Effector memory CD4-positive, alpha-beta T cell (primary cell): ENCODE measurements at regions not wholly inside any gene's neighbourhood (a gene's known extent, or its start where the extent isn't known, plus 50 kb on each side); places are given as distances from the start of the nearest gene placed in this dataset.
"Not testable (repeated sequence)": the region's sequence is repeated elsewhere in the genome, so short reads cannot be mapped to it uniquely, and the experiment has no call there.

Experiments
- DNase-seq, 3 donors: peaks; one replicate each; pipeline ENCODE4 v3.0.0-alpha.2; 2020
- H3K27ac ChIP-seq: 2 replicates; pipeline ENCODE4 v1.7.0; 2013; ENCODE audit warnings: mild to moderate bottlenecking, low read length, moderate library complexity; ENCODE audit not compliant: insufficient read depth, poor library complexity, severe bottlenecking
- H3K27me3 ChIP-seq: replicated peaks from 2 replicates; pipeline ENCODE4 v1.7.0; 2013; ENCODE audit warnings: mild to moderate bottlenecking, low read length; ENCODE audit not compliant: insufficient read depth, control insufficient read depth, poor library complexity, severe bottlenecking
- H3K36me3 ChIP-seq: 2 replicates; pipeline ENCODE4 v1.7.0; 2013; ENCODE audit warnings: mild to moderate bottlenecking, low read length, moderate library complexity; ENCODE audit not compliant: control insufficient read depth, insufficient read depth
- H3K4me1 ChIP-seq: 2 replicates; pipeline ENCODE4 v1.7.0; 2013; ENCODE audit warnings: low read length, mild to moderate bottlenecking; ENCODE audit not compliant: control insufficient read depth, insufficient read depth, poor library complexity, severe bottlenecking
- H3K4me3 ChIP-seq: 2 replicates; pipeline ENCODE4 v1.7.0; 2013; ENCODE audit warnings: low read length, low read depth, mild to moderate bottlenecking; ENCODE audit not compliant: insufficient read depth, poor library complexity, severe bottlenecking
- H3K9me3 ChIP-seq: 2 replicates; pipeline ENCODE4 v1.7.0; 2013; ENCODE audit warnings: mild to moderate bottlenecking, low read length, moderate library complexity; ENCODE audit not compliant: control insufficient read depth

- Histone ChIP-seq H3K27me3 (peaks cover 4% of the 10 kb centered on the region), H3K4me1 (no peaks in the 10 kb centered on the region), H3K27ac (no peak overlapping the region), H3K36me3 (no peaks in the 10 kb centered on the region), H3K4me3 (no peak overlapping the region), H3K9me3 (no peaks in the 10 kb centered on the region)
- DNase-seq = no peak
Observed at GRCh38 chr3:15982243-15982642, 184.5 kb upstream of the ANKRD28 start.

GRCh38 chr3:15982667-15983196, 185.0 kb upstream of the ANKRD28 start:
- DNase-seq = no peak
- Histone ChIP-seq H3K36me3 (no peaks in the 10 kb centered on the region), H3K27ac (no peak overlapping the region), H3K4me3 (no peak overlapping the region), H3K27me3 (peaks cover 4% of the 10 kb centered on the region), H3K9me3 (no peaks in the 10 kb centered on the region), H3K4me1 (no peaks in the 10 kb centered on the region)

- Histone ChIP-seq H3K27ac (no peak overlapping the region), H3K4me3 (no peak overlapping the region)
- DNase-seq = no peak
Observed at GRCh38 chr3:15983232-15983631, 185.5 kb upstream of the ANKRD28 start.

GRCh38 chr3:15983693-15984092, 185.9 kb upstream of the ANKRD28 start:
- Histone ChIP-seq H3K36me3 (no peaks in the 10 kb centered on the region), H3K9me3 (no peaks in the 10 kb centered on the region), H3K4me3 (no peak overlapping the region), H3K27ac (no peak overlapping the region), H3K4me1 (no peaks in the 10 kb centered on the region), H3K27me3 (peaks cover 4% of the 10 kb centered on the region)
- no peak for DNase-seq

More at GRCh38 chr3:15983232-15983631, 185.5 kb upstream of the ANKRD28 start:
- Histone ChIP-seq H3K4me1 (no peaks in the 10 kb centered on the region), H3K9me3 (no peaks in the 10 kb centered on the region), H3K27me3 (peaks cover 4% of the 10 kb centered on the region), H3K36me3 (no peaks in the 10 kb centered on the region)

- Histone ChIP-seq H3K4me3 (no peak overlapping the region), H3K27ac (no peak overlapping the region), H3K36me3 (no peaks in the 10 kb centered on the region), H3K27me3 (peaks cover 4% of the 10 kb centered on the region), H3K9me3 (no peaks in the 10 kb centered on the region), H3K4me1 (no peaks in the 10 kb centered on the region)
- no peak for DNase-seq
Observed at GRCh38 chr3:15989419-15989818, 185.1 kb upstream of the GALNT15 start.

GRCh38 chr3:15993660-15994059, 180.8 kb upstream of the GALNT15 start:
- DNase-seq, H3K9me3 ChIP-seq, H3K27me3 ChIP-seq: not testable (repeated sequence)

DNA sequence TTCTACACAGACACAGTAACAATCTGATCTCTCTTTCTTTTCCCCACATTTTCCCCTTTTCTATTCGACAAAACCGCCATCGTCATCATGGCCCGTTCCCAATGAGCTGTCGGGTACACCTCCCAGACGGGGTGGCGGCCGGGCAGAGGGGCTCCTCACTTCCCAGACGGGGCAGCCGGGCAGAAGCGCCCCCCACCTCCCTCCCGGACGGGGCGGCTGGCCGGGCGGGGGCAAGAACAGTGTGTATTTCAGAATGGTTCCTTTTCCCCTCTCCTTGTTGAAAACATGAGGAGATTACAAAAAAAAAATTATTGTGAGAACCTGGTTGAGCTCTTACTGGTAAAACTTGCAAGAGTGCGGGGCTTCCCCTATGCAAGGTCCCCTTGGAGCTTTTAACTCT, 178.0 kb upstream of the GALNT15 start:
- not testable (repeated sequence) for H3K36me3 ChIP-seq

More at GRCh38 chr3:15993660-15994059, 180.8 kb upstream of the GALNT15 start:
- H3K4me3 ChIP-seq, H3K4me1 ChIP-seq, H3K36me3 ChIP-seq, H3K27ac ChIP-seq: not testable (repeated sequence)

GRCh38 chr3:15997274-15997943, 177.1 kb upstream of the GALNT15 start:
- no peaks in the 10 kb centered on the region for H3K36me3 ChIP-seq
- DNase-seq = no peak
- no peak overlapping the region for H3K4me3 ChIP-seq
- no peaks in the 10 kb centered on the region for H3K4me1 ChIP-seq
- no peak overlapping the region for H3K27ac ChIP-seq
- no peaks in the 10 kb centered on the region for H3K9me3 ChIP-seq
- no peaks in the 10 kb centered on the region for H3K27me3 ChIP-seq

More for the DNA sequence above, 178.0 kb upstream of the GALNT15 start:
- not testable (repeated sequence) for H3K4me3 ChIP-seq, H3K9me3 ChIP-seq, H3K27ac ChIP-seq, H3K27me3 ChIP-seq, DNase-seq, H3K4me1 ChIP-seq

- Histone ChIP-seq H3K4me1 (no peaks in the 10 kb centered on the region), H3K4me3 (no peak overlapping the region), H3K9me3 (no peaks in the 10 kb centered on the region), H3K27me3 (no peaks in the 10 kb centered on the region), H3K27ac (no peak overlapping the region), H3K36me3 (no peaks in the 10 kb centered on the region)
- no peak for DNase-seq
Observed at GRCh38 chr3:15998911-15999310, 175.6 kb upstream of the GALNT15 start.

- Histone ChIP-seq H3K9me3 (no peaks in the 10 kb centered on the region), H3K27me3 (no peaks in the 10 kb centered on the region), H3K36me3 (no peaks in the 10 kb centered on the region), H3K27ac (no peak overlapping the region), H3K4me3 (no peak overlapping the region), H3K4me1 (no peaks in the 10 kb centered on the region)
- no peak for DNase-seq
Observed at GRCh38 chr3:16004812-16005211, 169.7 kb upstream of the GALNT15 start.
